ENCODE measurements at regions not wholly inside any gene's neighbourhood (a gene's known extent, or its start where the extent isn't known, plus 50 kb on each side); places are given as distances from the start of the nearest gene placed in this dataset.

DNA sequence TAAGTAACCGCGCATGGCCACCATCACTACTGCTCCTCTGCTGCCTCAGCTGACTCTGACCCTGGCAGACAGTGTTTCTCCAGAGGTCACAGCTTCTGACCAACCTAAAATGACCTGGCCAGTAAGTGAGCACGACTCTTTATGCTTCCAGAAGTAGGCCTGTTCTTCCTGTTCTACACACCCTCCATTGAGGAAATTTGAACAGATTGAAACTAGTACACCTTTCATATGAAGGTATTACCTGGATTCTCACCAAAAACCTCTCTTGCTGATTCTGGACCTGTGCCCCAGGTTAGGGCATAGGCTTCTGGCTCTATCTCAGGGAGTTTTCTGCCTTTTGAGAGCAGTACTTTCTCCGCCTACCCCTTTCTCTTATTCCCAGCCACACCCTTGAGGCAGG is 178.4 kb upstream of the FRMD6 start:
- DNase-seq (ENCODE audit: low read depth in 2 of 2, low spot score in 1 of 2) = no peak

DNA sequence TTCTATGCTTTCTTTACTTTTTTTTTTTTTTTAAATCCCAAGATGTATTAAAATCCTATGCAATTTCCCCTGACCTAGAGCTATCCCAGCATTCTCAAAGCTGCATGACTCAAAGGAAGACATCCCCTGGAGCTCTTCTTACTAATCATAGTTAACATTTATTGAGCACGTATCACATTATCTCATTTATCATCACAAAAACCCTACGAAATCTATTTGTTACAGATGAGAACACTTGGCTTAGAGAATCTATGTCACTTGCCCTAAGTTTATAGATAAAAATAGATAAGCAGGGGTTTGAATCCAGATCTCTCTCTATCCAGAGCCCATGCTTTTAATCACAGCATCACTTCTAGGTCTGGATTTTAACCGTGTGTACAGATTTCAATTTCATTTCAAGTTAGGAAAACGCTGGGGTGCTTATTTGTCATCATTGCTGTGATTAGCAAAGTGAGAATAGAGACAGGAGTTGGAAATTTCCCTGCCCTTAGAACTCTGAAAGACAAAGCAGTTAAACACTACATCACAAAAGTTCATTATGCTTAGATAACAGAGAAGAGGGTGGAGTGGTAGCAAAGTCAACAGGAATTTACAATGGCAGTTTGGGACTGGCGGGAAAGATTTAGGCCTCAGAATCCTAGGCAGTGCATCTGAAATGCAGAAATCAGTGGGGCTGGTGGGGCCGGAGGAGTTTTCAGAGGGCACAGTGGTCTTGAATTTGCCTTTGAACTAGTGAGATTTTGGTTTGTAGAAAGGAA is 177.7 kb upstream of the FRMD6 start:
- no peak for DNase-seq (ENCODE audit: low read depth in 2 of 2, low spot score in 1 of 2)

DNA sequence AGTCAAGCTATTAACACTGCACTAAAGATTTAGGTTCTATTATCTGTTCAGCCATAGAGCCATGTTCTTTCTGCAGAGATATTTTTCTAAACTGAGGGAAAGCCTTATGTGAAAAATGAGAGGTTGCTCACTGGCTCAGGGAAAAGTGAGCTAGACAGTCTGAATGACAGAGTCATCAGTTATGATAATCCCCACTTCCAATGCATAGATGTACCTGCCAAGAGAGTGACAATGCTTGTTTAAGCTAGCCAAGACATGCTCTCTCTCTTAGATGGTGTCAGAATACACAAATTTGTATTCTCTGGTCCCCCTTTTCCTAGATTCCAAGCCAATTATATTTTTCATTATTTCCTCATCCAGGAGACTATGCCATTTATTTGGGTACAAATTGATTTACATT is 176.9 kb upstream of the FRMD6 start:
- DNase-seq (ENCODE audit: low read depth in 2 of 2, low spot score in 1 of 2) = no peak

DNA sequence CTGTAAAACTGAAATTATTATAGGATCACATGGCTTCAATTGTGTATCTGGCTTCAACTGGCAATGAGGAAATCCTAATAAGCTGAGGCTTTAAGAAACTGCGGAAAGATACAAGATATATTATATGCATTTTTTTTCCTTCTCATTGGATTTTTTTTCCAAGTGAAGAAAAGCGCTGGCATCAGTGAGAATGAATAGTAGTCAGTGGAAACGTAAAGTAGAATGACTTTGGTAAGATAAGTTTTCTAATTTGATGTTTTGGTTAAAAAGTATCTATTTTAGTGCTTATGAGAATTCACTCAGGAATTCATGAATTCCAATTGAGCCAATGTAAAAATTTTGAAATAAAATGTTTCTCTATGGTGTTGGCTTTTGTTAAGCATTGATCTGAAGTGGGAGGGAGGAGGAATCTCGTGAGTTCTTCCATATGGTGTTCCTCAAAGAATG is 173.5 kb upstream of the FRMD6 start:
- DNase-seq (ENCODE audit: low read depth in 2 of 2, low spot score in 1 of 2) = no peak

DNA sequence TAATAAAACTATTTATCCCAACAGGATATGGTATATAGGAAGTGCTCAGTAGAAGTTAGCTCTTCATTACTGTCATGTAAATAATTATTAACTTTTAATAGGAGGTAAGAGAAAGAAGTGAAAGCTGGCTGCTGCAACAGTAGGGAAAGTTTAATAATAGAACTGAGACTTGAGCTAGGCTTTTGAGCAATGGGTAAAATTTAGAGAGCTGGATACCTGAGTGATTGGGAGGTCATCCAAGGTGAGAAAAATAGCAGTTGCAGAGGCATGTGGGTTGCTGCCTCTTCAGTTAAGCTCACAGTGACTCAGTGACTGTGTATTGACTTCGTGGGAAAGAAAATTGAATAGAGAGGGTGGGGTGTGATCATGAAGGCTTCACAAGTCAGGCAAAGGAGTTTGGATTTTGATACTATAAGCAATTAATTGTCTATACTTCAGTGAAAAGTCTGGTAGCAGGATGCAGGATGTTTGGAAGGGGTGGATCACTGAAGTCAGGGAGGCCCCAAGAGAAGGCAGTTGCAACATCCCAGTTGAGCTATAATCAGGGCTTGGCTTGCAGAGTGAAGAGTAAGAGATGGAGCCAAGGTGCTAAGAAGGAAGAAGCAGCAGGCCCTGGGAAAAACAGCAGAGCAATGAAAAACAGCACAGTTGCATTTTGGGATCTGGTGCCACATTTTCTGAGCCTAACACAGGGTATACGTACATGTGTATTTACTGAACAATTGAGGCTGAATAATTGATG is 172.0 kb upstream of the FRMD6 start:
- no peak for DNase-seq (ENCODE audit: low read depth in 2 of 2, low spot score in 1 of 2)

DNA sequence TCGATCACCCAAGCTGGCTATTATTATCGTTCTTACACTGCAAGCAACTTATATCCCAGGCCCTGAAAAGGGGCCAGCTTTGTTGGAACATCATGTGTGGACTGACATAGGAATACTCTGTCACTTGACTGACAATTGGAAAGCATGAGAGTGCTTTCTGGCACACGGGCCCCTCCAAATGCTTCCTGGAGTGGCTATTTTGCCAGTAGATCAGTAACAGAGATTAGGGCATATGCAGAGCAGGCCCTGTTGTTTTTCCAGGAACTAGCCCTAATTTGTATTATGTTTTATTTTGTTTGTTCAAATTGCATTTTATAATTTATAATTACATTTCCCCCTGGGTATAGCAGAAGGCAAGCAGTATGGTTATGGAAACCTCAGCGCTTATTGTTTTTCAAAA is 170.1 kb upstream of the FRMD6 start:
- no peak for DNase-seq (ENCODE audit: low read depth in 2 of 2, low spot score in 1 of 2)

DNA sequence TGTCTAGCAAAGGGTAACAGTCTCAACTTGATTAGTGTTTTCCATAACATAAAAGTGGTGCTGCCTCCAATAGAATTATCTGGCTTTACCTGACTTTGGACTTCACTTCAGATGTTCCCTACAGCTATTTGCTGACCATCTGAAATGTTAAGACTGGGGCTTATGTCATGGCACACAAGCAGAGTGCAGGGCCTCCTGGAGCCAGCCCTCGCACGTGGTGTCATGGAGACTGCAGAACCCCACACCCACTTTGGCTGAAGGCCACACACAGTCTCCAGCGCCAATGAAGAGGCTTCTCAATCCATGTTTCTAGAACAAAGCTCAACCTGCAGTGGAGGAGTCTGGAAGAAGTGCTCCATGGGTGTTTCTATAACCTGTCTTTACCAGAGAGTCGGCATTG is 169.6 kb upstream of the FRMD6 start:
- no peak for DNase-seq (ENCODE audit: low read depth in 2 of 2, low spot score in 1 of 2)

DNA sequence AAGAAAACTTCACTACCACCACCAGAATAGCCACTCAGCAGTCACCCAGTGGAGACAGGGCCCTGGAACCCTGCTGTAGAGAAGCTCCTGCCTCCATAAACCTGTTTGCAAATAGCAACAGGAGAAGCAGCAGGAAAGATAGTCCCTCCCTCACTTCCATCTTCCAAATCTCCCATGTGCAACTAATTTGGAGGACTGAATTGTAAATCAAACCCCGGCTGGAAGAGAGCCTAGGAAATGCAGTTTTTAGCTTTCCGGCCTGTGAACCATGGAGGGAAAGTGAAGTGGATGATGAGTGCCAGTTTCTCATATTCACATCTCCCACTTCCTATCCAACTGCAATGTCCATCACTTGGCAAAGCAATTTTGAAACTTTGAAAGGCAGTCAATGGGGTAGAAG is 167.2 kb upstream of the FRMD6 start:
- no peak for DNase-seq (ENCODE audit: low read depth in 2 of 2, low spot score in 1 of 2)

DNA sequence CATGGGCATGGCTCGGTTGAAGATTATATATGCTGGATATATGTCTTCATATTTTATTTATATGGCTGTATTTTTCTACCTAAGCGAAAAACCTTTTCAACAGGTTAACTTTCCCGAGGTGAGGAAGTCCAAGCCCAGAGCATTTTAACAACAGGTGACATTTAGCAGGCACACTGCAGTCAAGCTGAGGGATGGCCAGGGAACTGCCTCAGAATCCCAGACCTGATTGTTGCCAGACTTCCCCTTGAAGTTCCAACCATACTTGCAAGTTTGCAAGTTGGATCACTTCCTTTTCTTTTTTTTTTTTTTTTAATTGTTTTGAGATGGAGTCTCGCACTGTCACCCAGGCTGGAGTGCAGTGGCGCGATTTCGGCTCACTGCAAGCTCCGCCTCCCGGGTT is 166.0 kb upstream of the FRMD6 start:
- DNase-seq (ENCODE audit: low read depth in 2 of 2, low spot score in 1 of 2) = no peak

DNA sequence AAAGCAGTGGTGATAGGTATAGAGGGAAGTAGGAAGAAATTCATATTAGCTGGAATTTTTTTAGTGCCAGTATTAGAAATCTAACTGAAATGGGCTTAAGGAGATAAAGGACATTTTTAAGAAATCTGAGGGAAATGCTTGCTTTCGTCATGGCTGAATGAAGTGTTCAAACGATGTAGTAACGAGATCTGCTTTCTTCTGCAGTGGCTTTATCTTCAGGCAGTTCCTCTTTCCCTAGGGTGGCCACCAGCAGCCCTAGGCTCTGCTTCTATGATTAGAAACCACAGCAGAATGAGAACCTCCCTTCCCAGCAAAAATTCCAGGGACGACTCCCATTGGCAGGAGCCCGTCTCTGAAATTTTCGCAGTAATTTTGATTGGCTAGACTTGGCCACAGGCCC is 163.9 kb upstream of the FRMD6 start:
- no peak for DNase-seq (ENCODE audit: low read depth in 2 of 2, low spot score in 1 of 2)

DNA sequence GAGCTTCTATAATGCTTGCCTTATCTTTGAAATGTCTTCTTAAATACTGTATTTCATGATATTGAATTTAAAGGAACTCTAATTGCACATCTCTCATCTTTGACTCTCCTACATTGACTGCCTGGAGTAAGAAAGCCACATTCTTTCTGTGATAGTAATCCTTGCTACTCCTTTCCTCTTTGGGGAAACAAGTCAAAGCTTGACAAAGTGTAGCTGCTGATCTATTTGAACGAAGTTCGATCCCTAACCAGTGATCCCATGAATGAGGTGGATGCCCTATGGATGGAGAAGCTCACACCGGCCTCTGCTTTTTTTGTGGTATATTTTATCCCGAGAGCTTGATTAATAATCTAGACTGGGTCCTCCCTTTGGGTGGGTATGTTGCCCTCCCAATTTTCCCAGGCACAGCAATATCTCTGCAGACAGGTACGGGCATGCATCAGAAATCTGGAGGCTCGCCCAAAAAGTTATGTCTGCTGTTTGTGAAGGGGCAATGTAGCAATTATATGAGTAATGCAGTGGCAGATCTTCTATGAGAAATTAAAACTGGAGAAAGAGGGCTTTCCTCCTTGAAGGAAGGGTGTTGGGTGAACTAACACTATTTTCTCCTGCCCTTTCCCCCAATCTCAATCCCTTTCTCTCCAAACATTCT is 163.0 kb upstream of the FRMD6 start:
- DNase-seq (ENCODE audit: low read depth in 2 of 2, low spot score in 1 of 2) = no peak

DNA sequence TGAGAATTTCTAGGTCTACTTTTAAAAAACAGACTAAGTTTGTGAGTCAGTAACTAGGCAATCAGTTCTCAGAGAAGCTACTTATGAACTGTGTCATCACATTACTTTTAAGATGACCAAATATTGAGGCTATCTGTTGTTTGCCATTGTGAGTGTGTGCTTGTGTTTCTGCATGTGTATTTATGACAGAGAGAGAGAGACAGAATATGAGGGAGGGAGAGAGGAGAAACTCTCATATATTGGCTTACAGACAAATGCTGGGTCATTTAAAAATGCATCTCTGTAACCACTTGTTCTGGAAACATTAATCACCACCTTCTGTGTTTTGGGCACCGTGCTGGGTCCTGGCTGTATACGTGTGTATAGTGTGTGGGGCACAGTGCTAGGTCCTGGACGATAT is 161.5 kb upstream of the FRMD6 start:
- DNase-seq (ENCODE audit: low read depth in 2 of 2, low spot score in 1 of 2) = no peak

DNA sequence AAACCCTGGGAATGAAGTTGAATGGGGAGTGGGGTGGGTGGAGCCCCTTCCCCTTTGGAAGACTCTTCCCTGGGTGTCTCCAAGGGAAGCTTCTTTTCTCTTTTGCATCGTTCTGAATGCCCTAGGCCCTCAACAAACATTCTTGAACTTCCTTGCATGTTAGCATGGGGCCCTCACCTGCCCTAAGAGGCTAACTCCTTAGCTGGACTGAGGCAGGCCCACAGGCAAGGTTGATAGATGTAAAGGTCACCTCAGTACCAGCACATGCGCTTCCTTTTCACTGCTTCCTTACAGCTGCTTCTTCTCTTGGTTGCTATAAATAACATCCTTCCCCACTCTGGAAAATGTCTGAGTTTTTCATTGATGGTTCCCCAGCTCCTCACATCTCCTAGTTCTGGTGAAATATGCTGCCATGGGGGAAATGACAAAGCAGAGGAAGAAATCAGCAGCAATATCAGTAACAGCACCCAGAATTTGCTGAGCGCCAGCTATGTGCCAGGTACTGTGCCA is 160.6 kb upstream of the FRMD6 start:
- no peak for DNase-seq (ENCODE audit: low read depth in 2 of 2, low spot score in 1 of 2)

DNA sequence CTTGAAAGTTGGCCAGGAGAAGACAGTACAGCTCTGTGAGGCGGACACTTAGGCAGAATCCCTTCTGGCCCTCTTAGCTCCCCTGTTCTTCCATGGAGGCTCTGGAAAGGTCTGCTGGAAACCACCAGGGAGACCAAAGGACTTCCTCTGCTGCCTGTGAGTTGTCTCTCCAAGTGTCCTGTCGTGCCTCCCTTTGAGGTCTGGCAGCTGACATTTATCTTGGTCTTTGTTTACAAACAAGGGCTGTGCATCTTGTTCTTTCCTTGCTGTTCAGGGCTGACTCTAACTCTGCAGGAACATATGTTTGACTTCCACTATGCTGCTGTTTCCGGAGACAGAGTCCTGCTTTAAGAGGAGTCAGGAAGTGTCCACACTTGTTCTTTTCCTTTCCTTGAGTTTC is 159.9 kb upstream of the FRMD6 start:
- DNase-seq (ENCODE audit: low read depth in 2 of 2, low spot score in 1 of 2) = no peak

DNA sequence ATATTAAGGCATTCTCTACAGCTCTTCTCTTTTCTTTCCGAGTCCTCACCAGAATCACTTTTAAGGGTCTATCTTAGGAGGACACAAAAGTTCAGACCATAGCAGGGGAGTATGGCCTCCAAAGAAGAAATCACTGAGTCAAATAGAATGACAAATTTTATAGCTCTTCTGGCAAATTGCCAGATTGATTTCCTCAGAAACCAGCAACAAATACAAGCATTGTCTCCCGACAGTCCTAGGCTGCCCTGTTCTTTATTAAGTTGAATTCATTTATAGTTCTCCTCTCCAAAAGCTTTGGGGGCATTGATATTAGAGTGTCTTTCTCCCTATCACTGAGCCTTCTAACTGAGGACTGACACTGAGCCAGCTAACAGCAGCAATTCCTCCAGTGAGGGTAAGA is 156.4 kb upstream of the FRMD6 start:
- DNase-seq (ENCODE audit: low read depth in 2 of 2, low spot score in 1 of 2) = no peak

DNA sequence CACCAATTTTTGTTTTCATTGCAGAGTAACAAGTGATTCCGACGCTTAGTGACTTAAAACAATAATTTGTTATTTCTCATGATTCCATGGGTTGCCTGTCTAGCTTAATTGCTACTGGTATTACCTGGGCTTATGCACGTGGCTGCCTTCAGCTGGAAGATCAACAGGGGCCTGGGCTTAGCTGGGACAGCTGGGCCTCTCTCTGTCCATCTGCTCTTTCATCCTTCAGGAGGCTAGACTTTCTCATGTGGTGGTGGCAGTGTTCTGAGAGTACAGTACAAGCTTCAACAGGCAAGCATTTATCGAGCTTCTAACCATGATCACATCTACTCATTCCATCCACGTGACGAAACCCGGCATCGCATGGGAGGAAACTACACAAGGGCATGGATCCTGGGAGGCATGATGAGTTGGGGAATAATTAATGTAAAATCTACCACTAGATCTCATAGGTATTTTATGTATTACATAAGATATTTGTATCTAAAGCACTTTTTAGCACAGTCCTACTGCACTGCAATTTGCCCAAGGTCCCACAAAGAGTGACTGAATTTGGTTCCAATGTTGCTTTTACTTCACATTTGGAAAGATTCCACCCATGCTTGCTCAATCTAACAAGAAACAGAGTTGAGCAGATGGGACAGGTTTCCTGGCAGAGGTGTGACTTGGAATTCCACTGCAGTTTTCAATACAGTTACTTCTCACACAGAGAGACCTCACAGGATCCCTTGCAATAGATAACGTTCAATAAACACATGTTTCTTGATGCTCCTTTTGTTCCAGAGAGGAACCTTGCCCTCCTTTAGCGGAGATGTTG is 153.1 kb upstream of the FRMD6 start:
- DNase-seq (ENCODE audit: low read depth in 2 of 2, low spot score in 1 of 2) = no peak

DNA sequence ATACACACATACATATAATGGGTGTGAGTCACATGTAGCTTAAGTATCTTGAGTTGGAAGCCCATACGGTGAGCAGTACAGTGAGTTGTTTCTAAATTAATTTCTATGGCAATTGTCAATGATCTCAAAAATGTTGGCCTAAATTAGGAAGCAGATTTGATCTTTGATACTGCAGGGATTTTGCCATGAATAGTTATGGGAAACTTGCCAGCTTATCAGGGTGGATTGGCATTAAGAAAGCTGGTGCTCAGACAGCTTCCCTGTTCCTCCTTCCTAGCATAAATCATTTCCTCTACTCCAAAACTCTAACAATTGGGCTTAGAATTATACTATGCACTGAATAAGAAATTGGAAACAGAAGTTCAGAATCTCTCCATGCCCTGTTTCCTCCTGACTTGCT is 150.9 kb upstream of the FRMD6 start:
- DNase-seq (ENCODE audit: low read depth in 2 of 2, low spot score in 1 of 2) = no peak

DNA sequence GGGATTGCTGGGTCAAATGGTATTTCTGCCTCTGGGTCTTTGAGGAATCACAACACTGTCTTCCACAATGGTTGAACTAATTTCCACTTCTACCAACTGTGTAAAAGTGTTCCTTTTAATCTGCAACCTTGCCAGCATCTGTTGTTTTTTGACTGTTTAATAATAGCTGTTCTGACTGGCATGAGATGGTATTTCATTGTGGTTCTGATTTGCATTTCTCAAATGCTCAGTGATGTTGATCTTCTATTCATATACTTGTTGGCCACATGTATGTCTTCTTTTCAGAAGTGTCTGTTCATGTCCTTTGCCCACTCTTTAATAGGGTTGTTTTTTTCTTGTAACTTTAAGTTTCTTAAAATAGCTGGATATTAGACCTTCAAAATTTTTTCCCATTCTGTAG is 150.0 kb upstream of the FRMD6 start:
- DNase-seq (ENCODE audit: low read depth in 2 of 2, low spot score in 1 of 2) = no peak

DNA sequence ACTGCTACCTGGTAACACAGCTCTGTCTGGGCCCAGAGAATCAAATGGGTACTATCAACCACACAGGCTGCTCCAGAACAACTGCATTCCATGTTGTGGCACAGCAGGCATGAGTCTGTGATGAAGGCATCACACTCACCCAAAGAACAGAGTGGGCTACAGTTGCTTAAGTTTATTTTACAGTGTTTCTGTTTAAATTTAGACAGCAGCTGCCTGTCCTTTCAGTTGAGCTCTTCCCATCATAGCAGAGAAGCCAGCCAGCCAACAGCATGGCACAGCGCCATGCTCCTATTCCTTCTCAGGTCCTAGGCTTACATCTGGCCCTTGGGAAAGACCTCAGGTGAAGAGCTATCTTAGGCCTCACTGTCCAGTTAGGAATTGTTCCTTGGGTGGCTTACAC is 147.0 kb upstream of the FRMD6 start:
- no peak for DNase-seq (ENCODE audit: low read depth in 2 of 2, low spot score in 1 of 2)

DNA sequence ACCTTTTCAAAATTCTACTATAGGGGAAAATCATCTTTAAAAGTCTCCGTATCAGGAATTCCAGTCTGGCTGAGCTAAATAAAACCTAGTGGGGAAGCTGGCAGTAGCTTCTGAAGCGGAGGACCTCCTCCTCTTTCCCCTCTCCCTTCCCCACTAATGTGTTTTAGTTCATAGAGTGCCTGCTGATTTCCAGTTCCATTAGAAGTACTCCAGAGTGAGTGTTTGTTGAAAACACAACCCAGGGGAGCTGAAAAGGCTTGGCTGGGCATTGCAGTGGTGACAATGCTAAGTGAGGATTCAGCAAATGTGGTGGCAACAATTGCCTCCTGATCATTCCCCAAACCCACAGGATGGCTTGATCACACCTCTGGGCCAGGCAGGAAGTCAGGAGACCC is 144.2 kb upstream of the FRMD6 start:
- no peak for DNase-seq (ENCODE audit: low read depth in 2 of 2, low spot score in 1 of 2)

DNA sequence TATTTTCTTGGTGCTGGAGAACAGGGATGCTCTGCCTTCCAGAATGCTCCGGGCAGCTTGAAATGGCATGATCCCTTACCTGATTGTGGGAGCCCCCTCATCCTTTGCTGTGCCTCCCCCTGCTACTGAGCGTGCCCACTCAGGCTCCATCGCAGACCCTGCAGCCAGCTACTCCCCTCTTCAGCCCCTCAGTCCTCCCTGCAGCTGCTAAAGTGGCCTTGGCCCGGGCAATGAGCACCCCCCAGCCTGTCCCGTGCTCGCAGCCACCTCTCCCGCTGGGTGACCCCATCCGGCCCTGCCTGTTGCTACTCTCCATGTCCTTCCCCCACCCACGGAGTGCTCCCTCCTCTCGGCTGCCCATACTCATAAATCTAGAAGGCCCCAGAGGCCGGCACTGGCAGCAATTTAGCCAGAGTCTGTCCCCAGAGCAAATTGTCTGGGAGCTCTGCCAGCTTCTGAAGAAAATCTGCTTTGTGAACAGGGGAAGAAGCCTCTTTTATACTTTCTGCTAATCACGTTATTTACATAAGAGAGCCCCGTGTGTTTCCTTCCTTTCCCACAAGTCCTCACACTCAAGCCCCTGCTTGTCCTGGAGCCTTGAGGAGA is 143.7 kb upstream of the FRMD6 start:
- no peak for DNase-seq (ENCODE audit: low read depth in 2 of 2, low spot score in 1 of 2)

Data from stimulated activated CD8-positive, alpha-beta memory T cell treated with anti-CD3 and anti-CD28 coated beads, Interleukin-4, amount 100 ng/mL, for 1 hour (primary cell).